Ishikawa (cell line): ENCODE measurements at regions not wholly inside any gene's neighbourhood (a gene's known extent, or its start where the extent isn't known, plus 50 kb on each side); places are given as distances from the start of the nearest gene placed in this dataset.

Source experiments
- CEBPB ChIP-seq: IDR thresholded peaks from 2 replicates; pipeline ENCODE4 v1.6.1; 2012
- CREB1 ChIP-seq: IDR thresholded peaks from 2 replicates; pipeline ENCODE4 v1.6.1; 2012; ENCODE audit warnings: low read depth
- EGR1 ChIP-seq: IDR thresholded peaks from 2 replicates; pipeline ENCODE4 v1.6.1; 2012
- EP300 ChIP-seq: IDR thresholded peaks from 2 replicates; pipeline ENCODE4 v1.6.1; 2012; ENCODE audit warnings: borderline replicate concordance
- FOXM1 ChIP-seq: IDR thresholded peaks from 2 replicates; pipeline ENCODE4 v1.6.1; 2012; ENCODE audit warnings: low read depth, borderline replicate concordance
- NFIC ChIP-seq: IDR thresholded peaks from 2 replicates; pipeline ENCODE4 v1.6.1; 2012
- RAD21 ChIP-seq: IDR thresholded peaks from 2 replicates; pipeline ENCODE4 v1.6.1; 2012; ENCODE audit warnings: low read depth
- TAF1 ChIP-seq: IDR thresholded peaks from 2 replicates; pipeline ENCODE4 v1.6.1; 2012; ENCODE audit warnings: low read depth, mild to moderate bottlenecking
- TCF12 ChIP-seq: IDR thresholded peaks from 2 replicates; pipeline ENCODE4 v1.6.1; 2012; ENCODE audit warnings: low read depth
- TEAD4 ChIP-seq: IDR thresholded peaks from 2 replicates; pipeline ENCODE4 v1.6.1; 2012
- YY1 ChIP-seq: IDR thresholded peaks from 2 replicates; pipeline ENCODE4 v1.6.1; 2012; ENCODE audit warnings: low read depth
- ZBTB7A ChIP-seq: IDR thresholded peaks from 2 replicates; pipeline ENCODE4 v1.6.1; 2012; ENCODE audit warnings: low read depth
- TF ChIP-seq, protein P1 (sequence below): IDR thresholded peaks from 2 replicates; pipeline ENCODE4 v1.6.1; 2012
- TF ChIP-seq, protein P2 (sequence below): IDR thresholded peaks from 2 replicates; pipeline ENCODE4 v1.6.1; 2012
- TF ChIP-seq, protein P3 (sequence below): IDR thresholded peaks from 2 replicates; pipeline ENCODE4 v1.6.1; 2012; ENCODE audit warnings: low read depth, mild to moderate bottlenecking

DNA sequence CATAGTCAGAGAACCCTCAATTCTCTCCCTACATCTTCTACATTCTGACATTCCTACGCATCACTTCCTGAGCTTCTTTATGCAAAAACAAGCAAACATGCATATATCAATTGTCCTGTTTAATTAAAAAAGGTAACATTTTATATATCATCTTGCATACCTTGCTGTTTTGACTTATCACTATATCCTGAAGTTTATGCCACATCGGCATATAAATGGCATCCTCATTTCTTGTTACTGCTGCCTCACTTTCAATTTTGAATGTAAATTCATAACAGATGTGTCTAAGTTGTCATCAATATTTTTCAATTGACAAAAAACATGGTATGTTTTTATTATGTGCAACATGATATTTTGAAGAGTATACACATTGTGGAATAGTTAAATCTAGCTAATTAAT lies 377.3 kb upstream of the STEAP1 start:
- no peak for TF ChIP-seq FOXM1
- TF ChIP-seq EP300: no peak
- TF ChIP-seq EGR1: no peak
- no peak for TF ChIP-seq RAD21
- TF ChIP-seq, protein P1, sequence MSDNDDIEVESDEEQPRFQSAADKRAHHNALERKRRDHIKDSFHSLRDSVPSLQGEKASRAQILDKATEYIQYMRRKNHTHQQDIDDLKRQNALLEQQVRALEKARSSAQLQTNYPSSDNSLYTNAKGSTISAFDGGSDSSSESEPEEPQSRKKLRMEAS: no peak
- TF ChIP-seq NFIC: no peak
- no peak for TF ChIP-seq TCF12
- no peak for TF ChIP-seq CEBPB
- no peak for TF ChIP-seq TEAD4
- TF ChIP-seq, protein P2, sequence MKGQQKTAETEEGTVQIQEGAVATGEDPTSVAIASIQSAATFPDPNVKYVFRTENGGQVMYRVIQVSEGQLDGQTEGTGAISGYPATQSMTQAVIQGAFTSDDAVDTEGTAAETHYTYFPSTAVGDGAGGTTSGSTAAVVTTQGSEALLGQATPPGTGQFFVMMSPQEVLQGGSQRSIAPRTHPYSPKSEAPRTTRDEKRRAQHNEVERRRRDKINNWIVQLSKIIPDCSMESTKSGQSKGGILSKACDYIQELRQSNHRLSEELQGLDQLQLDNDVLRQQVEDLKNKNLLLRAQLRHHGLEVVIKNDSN: no peak
- no peak for TF ChIP-seq CREB1
- TF ChIP-seq, protein P3, sequence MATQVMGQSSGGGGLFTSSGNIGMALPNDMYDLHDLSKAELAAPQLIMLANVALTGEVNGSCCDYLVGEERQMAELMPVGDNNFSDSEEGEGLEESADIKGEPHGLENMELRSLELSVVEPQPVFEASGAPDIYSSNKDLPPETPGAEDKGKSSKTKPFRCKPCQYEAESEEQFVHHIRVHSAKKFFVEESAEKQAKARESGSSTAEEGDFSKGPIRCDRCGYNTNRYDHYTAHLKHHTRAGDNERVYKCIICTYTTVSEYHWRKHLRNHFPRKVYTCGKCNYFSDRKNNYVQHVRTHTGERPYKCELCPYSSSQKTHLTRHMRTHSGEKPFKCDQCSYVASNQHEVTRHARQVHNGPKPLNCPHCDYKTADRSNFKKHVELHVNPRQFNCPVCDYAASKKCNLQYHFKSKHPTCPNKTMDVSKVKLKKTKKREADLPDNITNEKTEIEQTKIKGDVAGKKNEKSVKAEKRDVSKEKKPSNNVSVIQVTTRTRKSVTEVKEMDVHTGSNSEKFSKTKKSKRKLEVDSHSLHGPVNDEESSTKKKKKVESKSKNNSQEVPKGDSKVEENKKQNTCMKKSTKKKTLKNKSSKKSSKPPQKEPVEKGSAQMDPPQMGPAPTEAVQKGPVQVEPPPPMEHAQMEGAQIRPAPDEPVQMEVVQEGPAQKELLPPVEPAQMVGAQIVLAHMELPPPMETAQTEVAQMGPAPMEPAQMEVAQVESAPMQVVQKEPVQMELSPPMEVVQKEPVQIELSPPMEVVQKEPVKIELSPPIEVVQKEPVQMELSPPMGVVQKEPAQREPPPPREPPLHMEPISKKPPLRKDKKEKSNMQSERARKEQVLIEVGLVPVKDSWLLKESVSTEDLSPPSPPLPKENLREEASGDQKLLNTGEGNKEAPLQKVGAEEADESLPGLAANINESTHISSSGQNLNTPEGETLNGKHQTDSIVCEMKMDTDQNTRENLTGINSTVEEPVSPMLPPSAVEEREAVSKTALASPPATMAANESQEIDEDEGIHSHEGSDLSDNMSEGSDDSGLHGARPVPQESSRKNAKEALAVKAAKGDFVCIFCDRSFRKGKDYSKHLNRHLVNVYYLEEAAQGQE: no peak
- TF ChIP-seq TAF1: no peak
- TF ChIP-seq ZBTB7A: no peak
- TF ChIP-seq YY1: no peak

DNA sequence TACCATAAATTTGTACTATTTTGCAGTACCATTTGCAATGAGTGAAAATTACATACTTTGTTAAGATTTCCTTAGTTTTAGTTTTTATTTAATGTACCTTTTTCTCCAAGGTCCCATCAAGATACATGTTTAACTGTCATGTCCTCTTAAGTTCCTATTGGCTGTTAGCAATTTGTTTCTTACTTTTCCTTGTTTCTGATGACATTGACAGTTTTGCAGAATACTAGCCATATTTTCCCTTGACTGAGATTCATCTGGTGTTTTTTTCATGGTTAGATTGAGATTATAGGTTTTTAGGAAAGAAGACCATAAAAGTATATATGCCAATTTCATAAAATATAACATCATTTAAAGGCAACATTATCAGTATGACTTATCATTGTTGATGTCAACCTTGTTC lies 376.8 kb upstream of the STEAP1 start:
- TF ChIP-seq, protein P3: no peak
- TF ChIP-seq EGR1: no peak
- TF ChIP-seq TEAD4: no peak
- TF ChIP-seq ZBTB7A: no peak
- TF ChIP-seq CREB1: no peak
- no peak for TF ChIP-seq TCF12
- TF ChIP-seq EP300: no peak
- TF ChIP-seq, protein P1: no peak

DNA sequence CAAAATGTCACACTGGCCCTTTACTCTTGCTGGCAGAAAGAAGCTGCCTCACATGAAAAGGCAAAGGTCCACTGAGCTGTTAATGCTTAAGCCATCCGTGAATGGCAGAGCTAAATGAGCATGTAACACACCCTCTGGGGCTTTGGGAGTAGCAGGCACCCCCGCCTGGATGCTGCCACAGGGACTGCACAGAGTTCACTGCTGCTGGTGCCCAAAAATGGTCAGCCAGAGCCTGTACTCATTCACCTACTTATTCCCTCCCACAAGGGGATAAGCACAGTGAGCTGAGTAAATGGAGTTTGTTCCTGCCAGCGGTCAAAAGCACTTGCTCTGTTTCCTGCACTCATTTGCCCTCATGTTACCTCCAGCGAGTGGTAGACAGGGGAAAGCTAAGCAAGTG lies 374.0 kb upstream of the STEAP1 start:
- no peak for TF ChIP-seq TAF1
- TF ChIP-seq, protein P2: no peak
- TF ChIP-seq EP300: no peak
- TF ChIP-seq EGR1: no peak
- TF ChIP-seq, protein P1: no peak
- TF ChIP-seq YY1: no peak
- no peak for TF ChIP-seq TEAD4
- no peak for TF ChIP-seq TCF12
- TF ChIP-seq NFIC: no peak
- no peak for TF ChIP-seq CEBPB
- no peak for TF ChIP-seq FOXM1
- TF ChIP-seq ZBTB7A: no peak
- TF ChIP-seq RAD21: no peak
- no peak for TF ChIP-seq CREB1
- TF ChIP-seq, protein P3: no peak

DNA sequence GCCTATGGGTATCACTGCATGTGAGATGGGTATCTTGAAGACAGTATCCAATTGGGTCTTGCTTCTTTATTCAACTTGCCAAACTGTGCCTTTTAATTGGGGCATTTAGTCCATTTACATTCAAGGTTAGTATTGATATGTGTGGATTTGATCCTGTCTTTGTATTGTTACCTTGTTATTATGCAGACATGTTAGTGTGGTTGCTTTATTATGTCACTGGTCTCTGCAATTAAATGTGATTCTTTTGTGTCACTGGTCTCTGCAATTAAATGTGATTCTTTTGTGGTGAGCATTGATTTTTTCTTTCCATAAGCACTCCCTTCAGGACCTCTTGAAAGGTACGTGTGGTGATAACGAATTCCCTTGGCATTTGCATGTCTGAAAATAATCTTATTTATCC lies 357.8 kb upstream of the STEAP1 start:
- TF ChIP-seq CEBPB (no peak), TCF12 (no peak), EP300 (no peak), RAD21 (no peak), CREB1 (no peak), ZBTB7A (no peak), TAF1 (no peak)
- TF ChIP-seq, protein P3: no peak
- TF ChIP-seq, protein P2: no peak
- TF ChIP-seq, protein P1: no peak
